ENCODE measurements at regions not wholly inside any gene's neighbourhood (a gene's known extent, or its start where the extent isn't known, plus 50 kb on each side); places are given as distances from the start of the nearest gene placed in this dataset.

- TF ChIP-seq POLR2A (IDR thresholded peaks at IDR 0.05) (no peak), CTCF (IDR thresholded peaks at IDR 0.05 in 4 of 5, conservative IDR thresholded peaks at IDR 0.05 in 1 of 5) (no peak)
Measured at GRCh38 chr2:2696733-2697455, 365.8 kb upstream of the MYT1L start.

Data from gastrocnemius medialis (tissue), 4 donors.